Mammary epithelial cell (primary cell): ENCODE measurements at regions not wholly inside any gene's neighbourhood (a gene's known extent, or its start where the extent isn't known, plus 50 kb on each side); places are given as distances from the start of the nearest gene placed in this dataset.

Experiments used
- EZH2 ChIP-seq: IDR thresholded peaks from 2 replicates; pipeline ENCODE4 v1.6.1; 2012; ENCODE audit warnings: low read length, inconsistent platforms, borderline replicate concordance
- TF ChIP-seq, protein P1 (sequence below), 2 donors: IDR thresholded peaks in 1 of 2; conservative IDR thresholded peaks in 1 of 2; 2 replicates each; pipeline ENCODE4 v1.5.1; 2011 to 2012; ENCODE audit warnings: inconsistent platforms in 2 of 2, low read length in 2 of 2, mild to moderate bottlenecking in 2 of 2, control low read depth in 1 of 2, low read depth in 1 of 2; ENCODE audit not compliant: insufficient read depth in 1 of 2; ENCODE audit errors: extremely low read depth in 1 of 2

DNA sequence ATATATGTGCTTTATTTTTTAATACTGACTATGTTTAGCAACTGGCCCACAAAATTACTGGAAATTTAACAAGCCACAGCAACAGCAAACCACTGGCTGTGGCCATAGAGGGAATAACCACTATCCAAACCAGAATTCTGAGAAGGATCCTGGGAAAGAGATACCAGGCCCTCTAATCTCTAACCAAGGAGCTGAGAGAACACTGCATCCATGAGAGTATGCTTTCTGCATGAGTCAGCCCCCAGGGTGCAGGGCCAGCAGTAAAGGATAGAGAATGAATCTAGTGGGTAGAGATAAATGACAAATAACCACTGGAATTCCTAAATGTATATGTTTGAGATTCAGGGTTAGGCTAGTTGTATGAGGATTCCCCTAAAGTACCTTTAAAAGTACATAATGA is 221.8 kb downstream of the KIT start:
- TF ChIP-seq, protein P1, sequence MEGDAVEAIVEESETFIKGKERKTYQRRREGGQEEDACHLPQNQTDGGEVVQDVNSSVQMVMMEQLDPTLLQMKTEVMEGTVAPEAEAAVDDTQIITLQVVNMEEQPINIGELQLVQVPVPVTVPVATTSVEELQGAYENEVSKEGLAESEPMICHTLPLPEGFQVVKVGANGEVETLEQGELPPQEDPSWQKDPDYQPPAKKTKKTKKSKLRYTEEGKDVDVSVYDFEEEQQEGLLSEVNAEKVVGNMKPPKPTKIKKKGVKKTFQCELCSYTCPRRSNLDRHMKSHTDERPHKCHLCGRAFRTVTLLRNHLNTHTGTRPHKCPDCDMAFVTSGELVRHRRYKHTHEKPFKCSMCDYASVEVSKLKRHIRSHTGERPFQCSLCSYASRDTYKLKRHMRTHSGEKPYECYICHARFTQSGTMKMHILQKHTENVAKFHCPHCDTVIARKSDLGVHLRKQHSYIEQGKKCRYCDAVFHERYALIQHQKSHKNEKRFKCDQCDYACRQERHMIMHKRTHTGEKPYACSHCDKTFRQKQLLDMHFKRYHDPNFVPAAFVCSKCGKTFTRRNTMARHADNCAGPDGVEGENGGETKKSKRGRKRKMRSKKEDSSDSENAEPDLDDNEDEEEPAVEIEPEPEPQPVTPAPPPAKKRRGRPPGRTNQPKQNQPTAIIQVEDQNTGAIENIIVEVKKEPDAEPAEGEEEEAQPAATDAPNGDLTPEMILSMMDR (conservative IDR thresholded peaks at IDR 0.05 in 1 of 2, IDR thresholded peaks at IDR 0.05 in 1 of 2; ENCODE audit: extremely low read depth in 1 of 2, insufficient read depth in 1 of 2, low read depth in 1 of 2, low read length in 2 of 2), result no peak
- TF ChIP-seq EZH2, result no peak
